KMS-11 (cell line): ENCODE measurements at regions not wholly inside any gene's neighbourhood (a gene's known extent, or its start where the extent isn't known, plus 50 kb on each side); places are given as distances from the start of the nearest gene placed in this dataset.

ENCODE experiments used
- H2AFZ ChIP-seq: fragments of 200-600 bp; sonication (generic); 2 replicates; pipeline ENCODE4 v1.6.1; 2016; ENCODE audit warnings: antibody characterized with exemption, mixed run types, low read depth
- H3K27ac ChIP-seq: fragments of 200-600 bp; sonication (generic); 2 replicates; pipeline ENCODE4 v1.6.1; 2016; ENCODE audit warnings: mild to moderate bottlenecking, mixed run types
- H3K27me3 ChIP-seq: fragments of 200-600 bp; sonication (generic); 2 replicates; pipeline ENCODE4 v1.6.1; 2017; ENCODE audit warnings: mild to moderate bottlenecking, low read depth, mixed run types, moderate library complexity; ENCODE audit not compliant: insufficient read depth
- H3K36me3 ChIP-seq: fragments of 200-600 bp; sonication (generic); 2 replicates; pipeline ENCODE4 v1.6.1; 2017; ENCODE audit warnings: mild to moderate bottlenecking, mixed run types; ENCODE audit not compliant: insufficient read depth
- H3K4me1 ChIP-seq: fragments of 200-600 bp; sonication (generic); 2 replicates; pipeline ENCODE4 v1.6.1; 2016; ENCODE audit warnings: mild to moderate bottlenecking, low read depth, mixed run types; ENCODE audit not compliant: poor library complexity, severe bottlenecking
- H3K4me2 ChIP-seq: fragments of 200-600 bp; sonication (generic); 2 replicates; pipeline ENCODE4 v1.7.0; 2016; ENCODE audit warnings: mild to moderate bottlenecking, mixed run types
- H3K4me3 ChIP-seq: fragments of 200-600 bp; sonication (generic); IDR thresholded peaks from 2 replicates; pipeline ENCODE4 v1.6.1; 2017; ENCODE audit warnings: low read depth, low read length, mixed read lengths; ENCODE audit not compliant: insufficient read depth
- H3K79me2 ChIP-seq: fragments of 200-600 bp; sonication (generic); 2 replicates; pipeline ENCODE4 v1.6.1; 2016; ENCODE audit warnings: low read depth, mixed run types; ENCODE audit not compliant: insufficient read depth
- H3K9ac ChIP-seq: fragments of 200-600 bp; sonication (generic); 2 replicates; pipeline ENCODE4 v1.6.1; 2016; ENCODE audit warnings: mild to moderate bottlenecking, mixed run types
- H4K20me1 ChIP-seq: fragments of 200-600 bp; sonication (generic); 2 replicates; pipeline ENCODE4 v1.6.1; 2016; ENCODE audit warnings: mild to moderate bottlenecking, mixed run types; ENCODE audit not compliant: insufficient read depth
- CTCF ChIP-seq: fragments of 200-600 bp; sonication (generic); conservative IDR thresholded peaks from 2 replicates; pipeline ENCODE4 v1.6.1; 2017; ENCODE audit warnings: low read depth, mild to moderate bottlenecking, antibody characterized with exemption, low read length, moderate library complexity, mixed read lengths

- TF ChIP-seq CTCF = no peak
- Histone ChIP-seq H3K27me3 (no peaks in the 10 kb centered on the region), H2AFZ (no peak overlapping the region), H3K36me3 (no peaks in the 10 kb centered on the region), H3K79me2 (no peaks in the 10 kb centered on the region), H4K20me1 (no peaks in the 10 kb centered on the region), H3K27ac (no peak overlapping the region), H3K4me1 (peaks cover 27% of the 10 kb centered on the region), H3K4me2 (no peak overlapping the region), H3K9ac (no peak overlapping the region), H3K4me3 (no peak overlapping the region)
These were observed 115.1 kb upstream of the JUN start for GRCh38 chr1:58898739-58899586.

GRCh38 chr1:58899587-58900271, 115.9 kb upstream of the JUN start:
- Histone ChIP-seq H4K20me1 (no peaks in the 10 kb centered on the region), H3K27ac (no peak overlapping the region), H3K36me3 (no peaks in the 10 kb centered on the region), H3K4me2 (no peak overlapping the region), H3K79me2 (no peaks in the 10 kb centered on the region), H3K9ac (no peak overlapping the region), H3K4me1 (peaks cover 35% of the 10 kb centered on the region), H3K27me3 (no peaks in the 10 kb centered on the region), H3K4me3 (no peak overlapping the region), H2AFZ (no peak overlapping the region)
- TF ChIP-seq CTCF = no peak

GRCh38 chr1:58900396-58900795, 116.5 kb upstream of the JUN start:
- Histone ChIP-seq H2AFZ (no peak overlapping the region), H3K4me3 (no peak overlapping the region), H3K4me2 (no peak overlapping the region), H3K9ac (no peak overlapping the region), H4K20me1 (no peaks in the 10 kb centered on the region), H3K4me1 (peaks cover 41% of the 10 kb centered on the region), H3K27me3 (no peaks in the 10 kb centered on the region), H3K27ac (no peak overlapping the region), H3K79me2 (no peaks in the 10 kb centered on the region), H3K36me3 (no peaks in the 10 kb centered on the region)
- TF ChIP-seq CTCF = no peak

GRCh38 chr1:58901008-58901407, 117.2 kb upstream of the JUN start:
- Histone ChIP-seq H3K4me3 (no peak overlapping the region), H3K9ac (no peak overlapping the region), H2AFZ (no peak overlapping the region), H4K20me1 (no peaks in the 10 kb centered on the region), H3K4me1 (peaks cover 38% of the 10 kb centered on the region), H3K27ac (no peak overlapping the region), H3K27me3 (no peaks in the 10 kb centered on the region), H3K4me2 (no peak overlapping the region), H3K79me2 (no peaks in the 10 kb centered on the region), H3K36me3 (no peaks in the 10 kb centered on the region)
- TF ChIP-seq CTCF = no peak
